VCaP (cell line): ENCODE measurements at regions not wholly inside any gene's neighbourhood (a gene's known extent, or its start where the extent isn't known, plus 50 kb on each side); places are given as distances from the start of the nearest gene placed in this dataset.
"Not testable (repeated sequence)": the region's sequence is repeated elsewhere in the genome, so short reads cannot be mapped to it uniquely, and the experiment has no call there.

Source experiments
- H3K27ac ChIP-seq: fragments of 450-650 bp; 2 replicates; pipeline ENCODE4 v1.5.1; 2017
- CTCF ChIP-seq: fragments of 450-650 bp; conservative IDR thresholded peaks from 2 replicates; pipeline ENCODE4 v1.5.1; 2017; ENCODE audit warnings: mild to moderate bottlenecking, moderate library complexity

GRCh38 chr1:232145768-232146167, 484.2 kb downstream of the SIPA1L2 start:
- no peak overlapping the region for H3K27ac ChIP-seq
- TF ChIP-seq CTCF = no peak

- TF ChIP-seq CTCF = no peak
- H3K27ac ChIP-seq = no peak overlapping the region
Observed at GRCh38 chr1:232144696-232145230, 485.2 kb downstream of the SIPA1L2 start.

DNA sequence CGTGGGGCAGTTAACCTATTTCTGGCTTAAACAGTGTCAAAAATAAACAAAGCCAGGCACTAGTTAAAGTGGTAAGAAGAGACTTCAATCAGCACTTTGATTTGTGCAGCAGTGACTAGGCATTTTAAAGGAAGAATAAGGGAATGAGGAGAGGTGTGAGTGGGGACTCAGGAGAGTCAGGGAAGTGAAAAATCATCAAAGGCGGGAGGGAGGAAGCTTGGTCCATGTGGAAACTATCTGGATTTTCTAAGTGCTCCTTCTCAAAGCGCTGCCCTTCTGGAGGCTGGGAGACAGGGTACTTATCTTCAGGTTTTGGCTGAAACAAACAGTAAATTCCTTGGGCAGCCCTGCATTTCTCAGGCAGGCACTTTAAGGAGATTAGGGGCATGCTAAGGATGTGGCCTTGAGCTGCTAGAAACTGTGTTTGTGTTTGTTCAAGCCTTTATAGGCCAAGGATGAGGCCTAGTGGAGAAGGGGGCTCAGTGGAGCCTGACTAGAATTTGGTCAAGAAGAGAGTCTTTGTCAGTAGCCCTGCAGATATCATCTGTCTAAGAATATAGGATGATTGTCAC, 486.5 kb downstream of the SIPA1L2 start:
- 0 out of 2 replicates have a peak overlapping the region, but pooled peaks have one; percentile 5 for H3K27ac ChIP-seq
- TF ChIP-seq CTCF = no peak

DNA sequence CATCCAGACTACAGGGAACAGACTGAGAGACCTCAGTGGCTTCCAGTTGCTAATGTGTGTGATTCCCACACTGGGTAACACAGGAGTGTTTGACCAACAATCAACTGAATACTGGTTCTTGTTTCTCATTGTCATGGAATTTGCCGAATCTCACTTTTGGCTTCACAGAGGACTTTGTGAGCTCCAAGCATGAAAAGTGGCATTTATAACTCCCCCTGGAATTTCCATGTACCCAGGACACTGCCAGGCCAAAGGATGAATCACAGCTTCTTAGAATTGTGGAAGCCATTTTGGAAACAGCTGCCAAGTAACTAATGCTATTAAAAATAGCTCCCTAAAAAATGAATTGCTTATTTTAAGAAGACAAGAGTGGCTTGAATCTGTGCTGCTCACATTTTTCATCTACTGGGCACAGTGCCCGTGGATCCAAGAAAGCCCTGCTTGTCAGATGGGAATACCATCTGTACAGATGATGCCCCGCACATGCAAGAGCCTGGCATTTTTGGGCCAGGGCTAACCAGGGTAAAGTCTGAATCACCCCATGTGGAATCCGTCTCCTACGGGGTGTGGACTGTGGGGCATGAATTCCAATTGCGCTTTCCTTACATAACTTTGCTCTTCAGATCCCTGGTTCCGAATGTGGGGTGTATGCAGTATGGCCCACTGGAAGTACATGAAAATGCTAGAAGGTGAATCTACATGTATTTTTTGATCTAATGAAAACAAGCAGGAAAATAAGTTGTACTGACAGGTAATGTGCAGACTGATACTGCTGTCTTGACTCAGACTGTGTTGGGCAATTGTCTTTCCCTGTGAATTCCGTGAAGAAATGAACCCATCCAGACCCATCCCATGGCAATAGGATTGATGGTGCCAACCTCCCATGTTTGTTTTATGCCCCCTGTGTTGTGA, 487.3 kb downstream of the SIPA1L2 start:
- TF ChIP-seq CTCF = no peak
- no peak overlapping the region for H3K27ac ChIP-seq

- not testable (repeated sequence) for H3K27ac ChIP-seq
Observed at GRCh38 chr1:232141167-232141448, 488.8 kb downstream of the SIPA1L2 start.

GRCh38 chr1:232140419-232141166, 489.3 kb downstream of the SIPA1L2 start:
- H3K27ac ChIP-seq = no peak overlapping the region
- TF ChIP-seq CTCF = no peak

DNA sequence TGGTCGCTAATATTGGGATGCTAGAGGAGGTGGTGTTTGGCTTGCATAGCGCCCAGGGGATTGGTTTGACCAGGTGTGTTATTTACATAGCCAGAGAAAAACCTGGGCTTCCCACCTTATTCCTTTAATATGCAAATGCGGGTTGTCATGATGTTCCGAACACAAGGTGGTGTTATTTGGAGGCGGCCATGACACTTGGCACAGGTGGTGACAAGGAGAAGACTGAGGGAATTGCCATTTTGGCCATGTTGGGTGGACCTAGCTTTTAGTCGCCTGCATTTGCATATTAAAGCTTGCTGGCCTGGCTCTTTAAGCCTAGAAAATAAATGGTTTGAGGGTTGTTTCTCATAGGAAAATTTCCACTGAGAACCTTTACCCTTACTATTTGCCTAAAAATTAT, 490.5 kb downstream of the SIPA1L2 start:
- H3K27ac ChIP-seq = no peak overlapping the region
- TF ChIP-seq CTCF = no peak
